Epithelial cell of esophagus (primary cell): ENCODE measurements at regions not wholly inside any gene's neighbourhood (a gene's known extent, or its start where the extent isn't known, plus 50 kb on each side); places are given as distances from the start of the nearest gene placed in this dataset.

Source experiments
- DNase-seq: peaks from one replicate; pipeline ENCODE4 v3.0.0; 2010; ENCODE audit warnings: low read depth
- H3K4me3 ChIP-seq: 2 replicates; pipeline ENCODE4 v1.5.1; 2011; ENCODE audit warnings: mild to moderate bottlenecking, low read length, control low read depth
- TF ChIP-seq, protein P1 (sequence below): IDR thresholded peaks from 2 replicates; pipeline ENCODE4 v1.5.1; 2011; ENCODE audit warnings: low read depth, mild to moderate bottlenecking, low read length, control low read depth, inconsistent platforms; ENCODE audit not compliant: insufficient read depth; ENCODE audit errors: missing control alignments

- TF ChIP-seq, protein P1, sequence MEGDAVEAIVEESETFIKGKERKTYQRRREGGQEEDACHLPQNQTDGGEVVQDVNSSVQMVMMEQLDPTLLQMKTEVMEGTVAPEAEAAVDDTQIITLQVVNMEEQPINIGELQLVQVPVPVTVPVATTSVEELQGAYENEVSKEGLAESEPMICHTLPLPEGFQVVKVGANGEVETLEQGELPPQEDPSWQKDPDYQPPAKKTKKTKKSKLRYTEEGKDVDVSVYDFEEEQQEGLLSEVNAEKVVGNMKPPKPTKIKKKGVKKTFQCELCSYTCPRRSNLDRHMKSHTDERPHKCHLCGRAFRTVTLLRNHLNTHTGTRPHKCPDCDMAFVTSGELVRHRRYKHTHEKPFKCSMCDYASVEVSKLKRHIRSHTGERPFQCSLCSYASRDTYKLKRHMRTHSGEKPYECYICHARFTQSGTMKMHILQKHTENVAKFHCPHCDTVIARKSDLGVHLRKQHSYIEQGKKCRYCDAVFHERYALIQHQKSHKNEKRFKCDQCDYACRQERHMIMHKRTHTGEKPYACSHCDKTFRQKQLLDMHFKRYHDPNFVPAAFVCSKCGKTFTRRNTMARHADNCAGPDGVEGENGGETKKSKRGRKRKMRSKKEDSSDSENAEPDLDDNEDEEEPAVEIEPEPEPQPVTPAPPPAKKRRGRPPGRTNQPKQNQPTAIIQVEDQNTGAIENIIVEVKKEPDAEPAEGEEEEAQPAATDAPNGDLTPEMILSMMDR, result no peak
- DNase-seq, result peak; percentile 76
- no peak overlapping the region for H3K4me3 ChIP-seq
Measured at GRCh38 chr18:39057423-39058064, 1491.9 kb upstream of the CELF4 start.

GRCh38 chr18:39053571-39053970 is 1488.0 kb upstream of the CELF4 start:
- TF ChIP-seq, protein P1, result no peak
- H3K4me3 ChIP-seq, result no peak overlapping the region
- DNase-seq, result no peak

DNA sequence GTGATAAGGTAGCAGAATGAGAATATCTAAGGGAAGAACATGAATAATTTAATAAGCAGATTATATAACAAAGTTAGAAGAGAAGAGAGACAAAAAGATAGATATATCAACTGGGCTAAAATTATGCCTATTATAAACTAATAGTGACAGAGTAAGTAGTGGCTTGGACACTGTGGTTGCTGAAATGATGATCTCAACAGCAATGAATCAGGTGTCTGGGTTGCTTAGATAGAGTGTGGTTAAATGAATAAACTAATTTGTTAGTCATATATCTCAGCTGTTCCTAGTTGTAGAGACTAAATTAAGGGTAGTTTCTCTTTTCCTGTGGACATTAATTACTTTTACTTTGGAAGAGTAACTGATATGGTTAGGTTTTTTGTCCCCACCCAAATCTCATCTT is 1485.4 kb upstream of the CELF4 start:
- peak; percentile 62 for DNase-seq
- no peak overlapping the region for H3K4me3 ChIP-seq
- TF ChIP-seq, protein P1, result no peak

DNA sequence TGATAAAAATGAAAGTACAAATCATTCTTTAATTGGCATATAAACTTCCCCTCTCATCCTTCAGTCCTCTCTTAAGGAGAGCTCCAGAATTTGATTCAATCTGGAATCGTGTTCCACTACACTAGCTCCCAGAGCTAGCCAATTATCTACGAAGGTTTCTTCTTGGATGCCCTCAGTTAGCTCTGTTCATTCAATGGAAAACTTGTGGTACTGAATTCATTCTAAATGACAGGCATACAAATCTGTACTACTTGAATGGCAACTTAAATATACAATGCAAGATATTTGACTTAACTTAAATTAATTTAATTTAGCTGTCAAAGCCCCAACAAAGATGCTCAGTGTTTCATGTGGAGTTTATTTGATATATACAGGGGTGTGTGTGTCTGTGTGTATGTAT is 1474.2 kb upstream of the CELF4 start:
- no peak overlapping the region for H3K4me3 ChIP-seq
- no peak for DNase-seq
- TF ChIP-seq, protein P1, result no peak

- TF ChIP-seq, protein P1, result no peak
- no peak overlapping the region for H3K4me3 ChIP-seq
- DNase-seq, result no peak
Measured at GRCh38 chr18:39037925-39038324, 1472.3 kb upstream of the CELF4 start.

GRCh38 chr18:39033312-39033711 is 1467.7 kb upstream of the CELF4 start:
- TF ChIP-seq, protein P1, result no peak
- no peak overlapping the region for H3K4me3 ChIP-seq
- no peak for DNase-seq

DNA sequence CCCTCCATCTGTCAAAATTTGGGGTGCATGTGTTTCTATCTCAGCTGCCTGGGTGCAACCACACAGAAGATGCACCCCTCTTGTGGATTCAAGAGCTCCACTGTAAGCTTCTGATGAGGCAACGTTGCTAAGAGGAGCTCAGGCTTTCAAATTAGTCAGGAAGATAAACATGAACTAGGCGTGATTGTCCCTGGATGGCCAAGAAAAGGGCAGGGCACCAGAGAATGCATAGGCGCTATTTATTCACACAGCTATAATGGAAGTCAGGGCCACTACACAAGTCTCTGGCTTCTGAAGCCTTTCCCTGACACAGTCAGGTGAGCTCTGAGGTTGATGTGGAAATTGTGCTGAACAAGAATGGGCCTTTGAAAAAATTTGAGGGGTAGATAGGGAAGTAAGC is 1466.0 kb upstream of the CELF4 start:
- TF ChIP-seq, protein P1, result no peak
- H3K4me3 ChIP-seq, result no peak overlapping the region
- no peak for DNase-seq
